ENCODE measurements at regions not wholly inside any gene's neighbourhood (a gene's known extent, or its start where the extent isn't known, plus 50 kb on each side); places are given as distances from the start of the nearest gene placed in this dataset.
"Not testable (repeated sequence)": the region's sequence is repeated elsewhere in the genome, so short reads cannot be mapped to it uniquely, and the experiment has no call there.

DNA sequence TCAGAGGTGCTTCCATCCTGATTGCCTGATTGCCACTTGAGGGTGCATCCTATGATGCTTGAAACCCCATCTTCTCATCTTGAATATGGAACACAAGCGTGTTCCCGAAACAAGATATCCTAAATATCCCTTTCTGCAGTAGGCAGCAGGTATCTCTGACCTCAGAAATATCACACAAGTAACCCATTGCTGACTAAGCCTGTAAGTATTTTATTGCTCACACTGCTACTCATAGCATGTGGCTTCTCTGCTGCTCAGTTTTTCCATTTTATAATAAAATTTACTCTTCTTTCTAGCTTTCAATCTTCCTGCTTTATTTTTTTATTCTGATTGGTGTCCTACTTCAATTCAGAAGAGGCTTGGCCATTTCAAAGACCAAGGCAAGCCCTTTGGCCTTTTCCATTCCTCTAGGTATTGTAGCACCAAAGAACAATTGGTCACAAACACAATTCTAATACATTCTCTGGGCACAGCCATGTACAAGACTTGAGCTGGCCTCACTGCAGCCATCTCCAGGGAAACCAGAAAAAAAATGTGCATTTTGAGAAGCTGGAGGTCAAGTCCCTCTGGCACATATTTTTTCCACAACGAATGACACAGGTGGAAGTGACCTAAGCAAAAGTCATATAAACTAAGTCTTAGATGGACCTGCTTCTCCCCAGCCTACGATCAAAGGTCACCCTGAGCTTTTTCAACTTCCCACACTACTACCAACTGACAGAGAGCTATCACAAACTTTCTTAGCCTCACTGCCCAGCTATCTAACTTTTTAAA is 107.0 kb downstream of the OR13H1 start:
- Mint-ChIP-seq H3K36me3 (ENCODE audit: insufficient read depth in 2 of 2) (no peaks in the 10 kb centered on the region), H3K9me3 (no peaks in the 10 kb centered on the region), H3K4me1 (ENCODE audit: low read depth) (peaks cover 12% of the 10 kb centered on the region), H3K27ac (no peak overlapping the region), H3K27me3 (ENCODE audit: low read depth) (peaks cover 47% of the 10 kb centered on the region), H3K4me3 (peak overlapping the region in 1 of 2 donors; percentile 1)
- DNase-seq (no peak), ATAC-seq (replicated peaks in 1 of 2) (peak; percentile 69 to 73)

DNA sequence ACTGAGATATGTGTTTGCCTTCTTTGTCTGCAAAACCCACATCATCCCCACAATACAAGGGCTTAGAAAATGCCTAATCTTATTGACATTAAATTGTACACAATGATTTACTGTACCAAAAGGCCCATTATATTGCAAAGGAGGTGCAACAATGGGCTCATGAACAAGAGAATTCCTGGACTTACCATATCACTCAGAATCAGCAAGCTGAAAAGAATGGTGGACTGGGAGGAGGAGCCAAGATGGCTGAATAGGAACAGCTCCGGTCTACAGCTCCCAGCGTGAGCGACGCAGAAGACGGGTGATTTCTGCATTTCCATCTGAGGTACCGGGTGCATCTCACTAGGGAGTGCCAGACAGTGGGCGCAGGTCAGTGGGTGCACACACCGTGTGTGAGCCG is 119.9 kb downstream of the OR13H1 start:
- not testable (repeated sequence) for H3K4me1 Mint-ChIP-seq (ENCODE audit: low read depth); DNase-seq; ATAC-seq (replicated peaks in 1 of 2); H3K27ac Mint-ChIP-seq; H3K36me3 Mint-ChIP-seq (ENCODE audit: insufficient read depth in 2 of 2); H3K4me3 Mint-ChIP-seq; H3K9me3 Mint-ChIP-seq
- peaks cover 52% of the 10 kb centered on the region for H3K27me3 Mint-ChIP-seq (ENCODE audit: low read depth)

DNA sequence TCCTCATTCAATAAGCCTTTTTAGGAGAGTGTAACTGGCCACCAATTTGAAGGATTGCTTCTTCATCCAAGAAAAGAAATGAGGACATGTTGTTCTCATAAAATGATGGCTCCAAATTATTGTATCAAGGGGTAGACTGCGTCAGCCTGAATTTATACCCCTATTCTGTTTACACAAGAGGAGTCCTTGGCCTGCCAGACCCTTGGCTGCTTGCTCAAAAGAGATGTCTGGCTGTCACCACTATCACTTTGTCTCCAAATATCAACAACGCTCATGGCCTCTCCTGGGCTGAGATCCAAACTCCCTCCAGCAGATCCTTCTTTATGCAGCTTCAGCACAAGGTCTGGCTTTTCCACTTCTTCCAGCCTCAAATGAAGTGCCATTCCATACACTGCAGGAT is 127.9 kb downstream of the OR13H1 start:
- Mint-ChIP-seq H3K4me3 (no peak overlapping the region), H3K4me1 (ENCODE audit: low read depth) (no peaks in the 10 kb centered on the region), H3K27me3 (ENCODE audit: low read depth) (peaks cover 15% of the 10 kb centered on the region), H3K9me3 (no peaks in the 10 kb centered on the region), H3K36me3 (ENCODE audit: insufficient read depth in 2 of 2) (no peaks in the 10 kb centered on the region), H3K27ac (no peak overlapping the region)
- no peak for ATAC-seq (replicated peaks in 1 of 2)
- DNase-seq = no peak

DNA sequence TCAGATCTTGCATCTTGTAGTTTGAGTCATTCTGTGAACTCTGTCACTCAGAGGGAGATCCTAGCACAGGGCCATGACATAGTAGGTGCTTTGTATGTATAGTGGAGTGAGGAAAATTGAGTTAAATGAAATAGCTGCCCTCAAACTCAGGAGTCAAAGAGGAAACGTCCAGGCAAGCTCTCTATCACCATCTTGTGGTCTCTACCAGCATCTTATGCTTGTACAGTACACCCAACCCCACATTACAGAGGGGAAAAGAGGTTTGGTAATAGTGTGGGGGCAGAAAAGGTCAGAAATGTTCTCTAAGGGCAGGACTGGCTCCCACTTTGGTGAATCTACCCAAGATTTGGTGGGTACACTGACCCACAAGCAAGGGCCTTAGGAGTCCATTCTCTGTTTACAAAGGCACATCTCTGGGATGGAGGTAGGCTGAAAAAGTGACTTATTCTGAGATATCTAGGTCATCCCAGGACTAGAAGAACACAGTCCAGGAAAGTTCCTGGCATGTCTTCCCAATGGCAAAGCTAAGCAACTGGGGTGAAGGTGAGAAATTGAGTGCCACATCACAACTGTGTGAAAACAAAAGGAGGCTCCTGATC is 131.8 kb downstream of the OR13H1 start:
- no peak overlapping the region for H3K27ac Mint-ChIP-seq
- no peak overlapping the region for H3K4me3 Mint-ChIP-seq
- DNase-seq = no peak

GRCh38 chrX:131677655-131678628 is 134.1 kb downstream of the OR13H1 start:
- H3K27me3 Mint-ChIP-seq (ENCODE audit: low read depth) = peaks cover 29% of the 10 kb centered on the region
- H3K4me1 Mint-ChIP-seq (ENCODE audit: low read depth) = no peaks in the 10 kb centered on the region
- H3K9me3 Mint-ChIP-seq = no peaks in the 10 kb centered on the region
- peak; percentile 39 to 55 for DNase-seq
- no peak overlapping the region for H3K27ac Mint-ChIP-seq
- ATAC-seq (replicated peaks in 1 of 2) = peak; percentile 53 to 64
- no peaks in the 10 kb centered on the region for H3K36me3 Mint-ChIP-seq (ENCODE audit: insufficient read depth in 2 of 2)
- H3K4me3 Mint-ChIP-seq = no peak overlapping the region

More for the DNA sequence above, 131.8 kb downstream of the OR13H1 start:
- Mint-ChIP-seq H3K36me3 (ENCODE audit: insufficient read depth in 2 of 2) (no peaks in the 10 kb centered on the region), H3K4me1 (ENCODE audit: low read depth) (no peaks in the 10 kb centered on the region), H3K27me3 (ENCODE audit: low read depth) (peaks cover 29% of the 10 kb centered on the region), H3K9me3 (no peaks in the 10 kb centered on the region)
- peak in 1 of 2 donors; percentile 56 for ATAC-seq (replicated peaks in 1 of 2)

DNA sequence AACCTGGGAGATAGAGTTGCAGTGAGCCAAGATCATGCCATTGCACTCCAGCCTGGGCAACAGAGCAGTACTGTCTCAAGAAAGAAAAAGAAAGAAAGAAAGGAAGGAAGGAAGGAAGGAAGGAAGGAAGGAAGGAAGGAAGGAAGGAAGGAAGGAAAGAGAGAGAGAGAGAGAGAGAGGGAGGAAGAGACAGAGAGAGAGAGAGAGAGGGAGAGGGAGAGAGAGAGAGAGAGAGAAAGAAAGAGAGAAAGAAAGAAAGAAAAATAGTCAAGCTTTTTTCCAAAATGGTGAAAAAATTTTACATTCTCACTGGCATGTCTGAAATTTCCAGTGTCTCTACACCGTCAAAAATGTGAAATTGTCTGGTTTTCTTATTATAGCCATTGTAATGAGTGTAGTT is 138.9 kb downstream of the OR13H1 start:
- H3K4me3 Mint-ChIP-seq = not testable (repeated sequence)

DNA sequence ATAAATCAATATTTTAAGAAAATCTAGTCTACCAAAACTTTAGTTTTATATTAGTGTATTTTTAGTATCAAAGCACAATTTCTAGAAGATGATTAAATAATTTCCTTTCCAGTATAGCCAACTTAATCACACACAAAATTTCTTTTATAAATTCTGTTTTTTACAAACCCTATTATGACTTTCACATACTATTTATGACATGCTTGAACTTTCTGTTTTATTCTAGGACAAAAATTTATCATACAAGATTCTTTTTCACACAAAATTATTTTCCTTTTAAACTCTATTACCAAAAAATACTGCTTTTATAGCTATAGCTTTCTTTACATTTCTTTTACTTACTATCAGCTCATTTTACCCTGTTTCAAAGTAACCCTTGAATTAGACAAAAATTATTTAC is 149.5 kb downstream of the OR13H1 start:
- no peak overlapping the region for H3K4me3 Mint-ChIP-seq
- no peaks in the 10 kb centered on the region for H3K4me1 Mint-ChIP-seq (ENCODE audit: low read depth)
- DNase-seq = no peak
- no peak for ATAC-seq (replicated peaks in 1 of 2)
- H3K36me3 Mint-ChIP-seq (ENCODE audit: insufficient read depth in 2 of 2) = no peaks in the 10 kb centered on the region
- H3K27me3 Mint-ChIP-seq (ENCODE audit: low read depth) = peaks cover 37% of the 10 kb centered on the region
- no peak overlapping the region for H3K27ac Mint-ChIP-seq
- H3K9me3 Mint-ChIP-seq = no peaks in the 10 kb centered on the region

More for the DNA sequence above, 138.9 kb downstream of the OR13H1 start:
- peaks cover 23% of the 10 kb centered on the region for H3K27me3 Mint-ChIP-seq (ENCODE audit: low read depth)
- not testable (repeated sequence) for H3K36me3 Mint-ChIP-seq (ENCODE audit: insufficient read depth in 2 of 2); ATAC-seq (replicated peaks in 1 of 2); H3K4me1 Mint-ChIP-seq (ENCODE audit: low read depth); H3K27ac Mint-ChIP-seq; DNase-seq; H3K9me3 Mint-ChIP-seq

GRCh38 chrX:131696989-131697388 is 153.1 kb downstream of the OR13H1 start:
- H3K4me3 Mint-ChIP-seq; H3K9me3 Mint-ChIP-seq; ATAC-seq (replicated peaks in 1 of 2); H3K4me1 Mint-ChIP-seq (ENCODE audit: low read depth); H3K27ac Mint-ChIP-seq; H3K36me3 Mint-ChIP-seq (ENCODE audit: insufficient read depth in 2 of 2); DNase-seq: not testable (repeated sequence)
- peaks cover 27% of the 10 kb centered on the region for H3K27me3 Mint-ChIP-seq (ENCODE audit: low read depth)

GRCh38 chrX:131703646-131704045 is 159.8 kb downstream of the OR13H1 start:
- ATAC-seq (replicated peaks in 1 of 2) (no peak), DNase-seq (no peak)
- H3K9me3 Mint-ChIP-seq = no peaks in the 10 kb centered on the region
- H3K27me3 Mint-ChIP-seq (ENCODE audit: low read depth) = peaks cover 2% of the 10 kb centered on the region
- no peaks in the 10 kb centered on the region for H3K36me3 Mint-ChIP-seq (ENCODE audit: insufficient read depth in 2 of 2)
- peaks cover 13% of the 10 kb centered on the region for H3K4me1 Mint-ChIP-seq (ENCODE audit: low read depth)
- H3K4me3 Mint-ChIP-seq = peak overlapping the region in 1 of 2 donors; percentile 96
- no peak overlapping the region for H3K27ac Mint-ChIP-seq

GRCh38 chrX:131704136-131704695 is 160.3 kb downstream of the OR13H1 start:
- Mint-ChIP-seq H3K4me3 (peak overlapping the region in 1 of 2 donors; percentile 96), H3K27ac (no peak overlapping the region), H3K9me3 (no peaks in the 10 kb centered on the region), H3K4me1 (ENCODE audit: low read depth) (peaks cover 13% of the 10 kb centered on the region), H3K27me3 (ENCODE audit: low read depth) (no peaks in the 10 kb centered on the region), H3K36me3 (ENCODE audit: insufficient read depth in 2 of 2) (peaks cover 0 to 1% of the 10 kb centered on the region in 2 donors)
- ATAC-seq (replicated peaks in 1 of 2) = peak in 1 of 2 donors; percentile 79
- DNase-seq = peak in 1 of 2 donors; percentile 87

DNA sequence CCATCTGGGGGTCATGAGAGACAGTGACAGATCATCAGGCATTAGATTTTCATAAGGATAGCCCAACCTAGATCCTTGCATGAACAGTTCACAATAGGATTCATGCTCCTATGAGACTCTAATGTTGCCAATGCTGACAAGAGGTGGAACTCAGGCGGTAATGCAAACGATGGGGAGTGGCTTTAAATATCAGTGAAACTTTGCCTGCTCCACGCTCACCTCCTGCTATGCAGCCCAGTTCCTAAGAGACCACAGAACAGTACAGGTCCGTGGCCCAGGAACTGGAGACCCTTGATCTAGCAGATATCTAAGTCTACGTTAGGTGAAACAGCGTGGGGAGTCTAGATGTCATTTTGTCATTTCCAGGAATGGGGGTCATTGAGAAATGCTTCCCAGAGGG is 165.7 kb downstream of the OR13H1 start:
- H3K36me3 Mint-ChIP-seq (ENCODE audit: insufficient read depth in 2 of 2) = peaks cover 0 to 7% of the 10 kb centered on the region in 2 donors
- H3K9me3 Mint-ChIP-seq = no peaks in the 10 kb centered on the region
- peaks cover 13% of the 10 kb centered on the region for H3K4me1 Mint-ChIP-seq (ENCODE audit: low read depth)
- H3K27ac Mint-ChIP-seq = no peak overlapping the region
- ATAC-seq (replicated peaks in 1 of 2) (no peak), DNase-seq (no peak)
- peaks cover 17% of the 10 kb centered on the region for H3K27me3 Mint-ChIP-seq (ENCODE audit: low read depth)
- H3K4me3 Mint-ChIP-seq = no peak overlapping the region

DNA sequence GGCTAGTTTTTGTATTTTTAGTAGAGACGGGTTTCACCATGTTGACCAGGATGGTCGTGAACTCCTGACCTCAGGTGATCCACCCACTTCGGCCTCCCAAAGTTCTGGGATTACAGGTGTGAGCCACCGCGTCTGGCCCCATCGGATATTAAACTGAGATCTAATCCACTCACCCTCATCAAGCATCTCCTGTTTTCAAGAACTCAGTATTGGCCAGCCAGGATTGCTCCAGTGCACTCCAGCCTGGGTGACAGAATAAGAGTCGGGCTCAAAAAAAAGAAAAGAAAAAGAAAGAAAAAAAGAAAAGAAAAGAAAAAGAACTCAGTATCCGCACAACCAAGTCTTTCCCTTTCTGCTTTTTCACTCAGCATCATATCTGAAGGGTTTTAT is 167.6 kb downstream of the OR13H1 start:
- peaks cover 0 to 7% of the 10 kb centered on the region in 2 donors for H3K36me3 Mint-ChIP-seq (ENCODE audit: insufficient read depth in 2 of 2)
- H3K27ac Mint-ChIP-seq = no peak overlapping the region
- H3K4me3 Mint-ChIP-seq = peak overlapping the region in 1 of 2 donors; percentile 75
- H3K27me3 Mint-ChIP-seq (ENCODE audit: low read depth) = peaks cover 24% of the 10 kb centered on the region
- H3K9me3 Mint-ChIP-seq = no peaks in the 10 kb centered on the region
- H3K4me1 Mint-ChIP-seq (ENCODE audit: low read depth) = no peaks in the 10 kb centered on the region
- ATAC-seq (replicated peaks in 1 of 2) (no peak), DNase-seq (no peak)
